ENCODE measurements at regions not wholly inside any gene's neighbourhood (a gene's known extent, or its start where the extent isn't known, plus 50 kb on each side); places are given as distances from the start of the nearest gene placed in this dataset.

GRCh38 chr7:155380221-155380861 lies 77.6 kb upstream of the EN2 start:
- Histone ChIP-seq H3K27me3 (ENCODE audit: control insufficient read depth, insufficient read depth, low read length) (peaks cover 78% of the 10 kb centered on the region), H3K9me3 (ENCODE audit: control insufficient read depth, insufficient read depth, low read depth, low read length) (no peaks in the 10 kb centered on the region), H3K4me1 (ENCODE audit: control insufficient read depth, extremely low read depth, insufficient read depth, low read length) (no peaks in the 10 kb centered on the region), H3K9ac (ENCODE audit: insufficient read depth, low read length) (no peak overlapping the region), H3K4me3 (replicated peaks in 1 of 4; ENCODE audit: control extremely low read depth in 1 of 4, insufficient read depth in 1 of 4, low read depth in 3 of 4, low read length in 4 of 4) (no peak overlapping the region), H4K20me1 (ENCODE audit: control insufficient read depth, extremely low read depth, insufficient read depth, low read length) (no peaks in the 10 kb centered on the region), H3K36me3 (ENCODE audit: control insufficient read depth, insufficient read depth, low read length) (no peaks in the 10 kb centered on the region), H3K4me2 (ENCODE audit: extremely low read depth, insufficient read depth, low read length) (no peak overlapping the region), H2AFZ (ENCODE audit: low read length) (no peak overlapping the region), H3K79me2 (ENCODE audit: control insufficient read depth, insufficient read depth, low read length) (no peaks in the 10 kb centered on the region), H3K27ac (ENCODE audit: insufficient read depth, low read length) (no peak overlapping the region)
- TF ChIP-seq EZH2 (IDR thresholded peaks at IDR 0.05; ENCODE audit: low read length, missing control alignments) (peak; percentile 29), CTCF (conservative IDR thresholded peaks at IDR 0.05 in 1 of 2, IDR thresholded peaks at IDR 0.05 in 1 of 2; ENCODE audit: low read depth in 1 of 2, low read length in 2 of 2) (peak; percentile 82 to 84)
- DNase-seq (ENCODE audit: low read depth in 2 of 2), result peak; percentile 52 to 60

- Histone ChIP-seq H3K4me1 (ENCODE audit: control insufficient read depth, extremely low read depth, insufficient read depth, low read length) (no peaks in the 10 kb centered on the region), H3K36me3 (ENCODE audit: control insufficient read depth, insufficient read depth, low read length) (no peaks in the 10 kb centered on the region), H3K27me3 (ENCODE audit: control insufficient read depth, insufficient read depth, low read length) (peaks cover 70% of the 10 kb centered on the region), H3K4me3 (replicated peaks in 1 of 4; ENCODE audit: control extremely low read depth in 1 of 4, insufficient read depth in 1 of 4, low read depth in 3 of 4, low read length in 4 of 4) (peak overlapping the region in 1 of 4 experiments; percentile 14), H3K79me2 (ENCODE audit: control insufficient read depth, insufficient read depth, low read length) (no peaks in the 10 kb centered on the region), H3K9me3 (ENCODE audit: control insufficient read depth, insufficient read depth, low read depth, low read length) (no peaks in the 10 kb centered on the region), H3K27ac (ENCODE audit: insufficient read depth, low read length) (no peak overlapping the region), H4K20me1 (ENCODE audit: control insufficient read depth, extremely low read depth, insufficient read depth, low read length) (no peaks in the 10 kb centered on the region), H3K4me2 (ENCODE audit: extremely low read depth, insufficient read depth, low read length) (no peak overlapping the region), H2AFZ (ENCODE audit: low read length) (no peak overlapping the region), H3K9ac (ENCODE audit: insufficient read depth, low read length) (no peak overlapping the region)
- TF ChIP-seq EZH2 (IDR thresholded peaks at IDR 0.05; ENCODE audit: low read length, missing control alignments) (peak; percentile 69), CTCF (conservative IDR thresholded peaks at IDR 0.05 in 1 of 2, IDR thresholded peaks at IDR 0.05 in 1 of 2; ENCODE audit: low read depth in 1 of 2, low read length in 2 of 2) (no peak)
- no peak for DNase-seq (ENCODE audit: low read depth in 2 of 2)
Observed at GRCh38 chr7:155380976-155381851, 76.7 kb upstream of the EN2 start.

All from fibroblast of lung (primary cell).